T follicular helper cell (primary cell): ENCODE measurements at regions not wholly inside any gene's neighbourhood (a gene's known extent, or its start where the extent isn't known, plus 50 kb on each side); places are given as distances from the start of the nearest gene placed in this dataset.
"Not testable (repeated sequence)": the region's sequence is repeated elsewhere in the genome, so short reads cannot be mapped to it uniquely, and the experiment has no call there.

Experiments
- DNase-seq: peaks from one replicate; pipeline ENCODE4 v3.0.0-alpha.2; 2020; ENCODE audit warnings: low read depth

DNA sequence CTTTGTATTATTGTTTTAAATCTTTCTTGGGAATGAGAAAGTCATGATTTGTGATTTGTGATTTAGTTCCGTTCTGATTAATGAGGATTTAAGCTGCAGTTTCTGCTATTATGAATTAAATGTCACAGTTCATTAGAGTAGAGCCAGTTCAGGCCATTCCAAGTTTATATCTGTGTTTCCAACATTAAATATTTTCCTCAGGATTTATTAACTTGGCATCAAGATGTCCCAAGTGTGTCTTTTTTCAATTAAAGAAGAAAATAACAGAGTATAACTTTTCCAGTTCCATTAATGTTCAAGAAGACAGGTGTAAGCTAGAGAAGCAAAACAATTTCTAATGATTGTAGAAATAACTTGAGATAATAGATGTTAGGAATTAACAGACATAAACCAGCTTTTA lies 1183.2 kb upstream of the CELF2 start:
- DNase-seq, result no peak

DNA sequence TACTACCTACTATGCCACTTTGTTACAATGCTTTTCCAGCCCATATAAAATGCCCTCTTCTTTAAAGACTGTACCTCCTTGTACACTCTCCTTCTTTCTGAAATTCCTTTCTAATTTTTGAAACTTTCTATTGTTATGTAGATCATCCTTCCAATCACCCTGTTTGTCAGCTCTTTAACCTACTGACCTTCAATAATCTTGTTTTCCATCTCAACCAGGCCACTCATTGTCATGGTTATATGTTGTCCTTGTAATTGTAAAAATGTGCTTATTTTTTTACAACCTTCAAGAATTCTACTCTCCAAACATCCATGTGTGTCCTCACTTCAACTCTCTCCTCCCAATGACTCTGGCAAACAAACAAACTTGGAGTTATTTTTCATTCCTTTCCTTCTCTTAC lies 1172.6 kb upstream of the CELF2 start:
- no peak for DNase-seq

DNA sequence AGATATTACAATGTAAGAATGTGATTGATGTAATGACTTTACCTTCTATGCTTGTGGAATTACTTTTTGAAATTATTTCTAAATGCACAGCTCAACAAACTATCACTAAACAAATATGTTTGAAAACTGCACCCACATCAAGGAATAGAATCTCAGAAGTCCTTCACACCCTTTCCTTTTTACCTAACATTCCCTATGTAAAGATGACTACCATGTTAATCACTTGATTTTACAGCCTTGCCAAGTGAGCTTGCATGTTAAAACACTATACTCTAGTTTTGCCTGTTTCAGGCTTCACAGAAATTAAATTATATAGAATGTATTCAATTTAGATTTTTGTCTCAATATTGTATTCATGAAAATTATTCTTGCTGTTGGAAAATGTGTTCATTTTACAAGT lies 1169.4 kb upstream of the CELF2 start:
- no peak for DNase-seq

DNA sequence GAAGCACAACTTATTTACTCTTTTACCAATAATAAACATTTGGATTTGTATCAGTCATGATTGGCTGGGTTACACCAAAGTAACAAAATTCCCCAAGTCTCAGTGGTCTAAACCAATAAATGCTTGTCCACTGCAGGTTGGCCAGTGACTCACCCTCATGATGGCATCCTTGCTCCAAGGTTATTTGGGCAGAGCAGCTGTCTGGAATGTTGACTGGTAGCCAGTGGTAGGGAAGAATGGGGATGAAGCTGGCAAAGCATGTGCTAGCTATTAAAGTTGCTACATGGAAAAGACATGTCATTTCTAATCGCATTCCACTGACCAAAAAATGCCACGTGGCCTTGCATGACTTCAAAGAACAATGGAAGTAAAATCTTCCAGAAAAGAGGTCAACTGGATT lies 1168.7 kb upstream of the CELF2 start:
- DNase-seq, result no peak

DNA sequence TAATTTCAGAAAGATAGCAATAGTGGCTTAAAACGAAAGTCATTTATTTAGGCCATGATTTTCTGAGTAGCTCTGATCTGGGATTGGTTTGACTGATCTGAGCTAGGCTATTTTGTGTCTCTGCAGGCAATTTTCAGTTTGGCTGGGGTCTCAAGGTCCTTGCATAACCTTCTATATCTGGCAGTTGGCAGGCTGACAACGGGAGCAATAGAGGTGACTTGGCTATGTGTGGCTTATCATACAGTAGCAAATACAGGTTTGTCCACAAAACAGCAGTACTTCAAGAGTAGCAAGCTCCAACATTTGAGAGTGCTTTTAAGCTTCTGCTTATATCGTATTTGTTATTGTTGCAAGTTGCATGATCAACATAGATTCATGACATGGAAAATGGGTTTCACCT lies 1167.3 kb upstream of the CELF2 start:
- no peak for DNase-seq

DNA sequence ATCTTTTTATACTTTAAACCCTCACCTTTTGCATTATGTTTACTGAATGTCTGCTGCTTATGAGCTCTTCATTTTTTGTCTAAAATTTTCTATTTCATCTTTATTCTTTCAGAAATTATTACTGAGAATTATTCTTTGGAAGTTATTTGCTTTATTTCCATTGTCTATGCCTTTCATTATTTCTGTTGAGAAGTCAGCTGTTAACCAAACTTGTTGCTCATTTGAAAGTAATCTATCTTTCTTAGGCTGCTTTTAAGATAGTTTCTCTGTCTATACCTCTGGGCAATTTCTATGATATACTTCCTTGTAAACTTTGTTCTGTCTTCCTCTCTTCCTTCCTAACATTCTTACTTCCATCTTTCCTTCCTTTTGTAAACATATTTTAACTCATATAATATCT lies 1165.9 kb upstream of the CELF2 start:
- DNase-seq, result no peak

DNA sequence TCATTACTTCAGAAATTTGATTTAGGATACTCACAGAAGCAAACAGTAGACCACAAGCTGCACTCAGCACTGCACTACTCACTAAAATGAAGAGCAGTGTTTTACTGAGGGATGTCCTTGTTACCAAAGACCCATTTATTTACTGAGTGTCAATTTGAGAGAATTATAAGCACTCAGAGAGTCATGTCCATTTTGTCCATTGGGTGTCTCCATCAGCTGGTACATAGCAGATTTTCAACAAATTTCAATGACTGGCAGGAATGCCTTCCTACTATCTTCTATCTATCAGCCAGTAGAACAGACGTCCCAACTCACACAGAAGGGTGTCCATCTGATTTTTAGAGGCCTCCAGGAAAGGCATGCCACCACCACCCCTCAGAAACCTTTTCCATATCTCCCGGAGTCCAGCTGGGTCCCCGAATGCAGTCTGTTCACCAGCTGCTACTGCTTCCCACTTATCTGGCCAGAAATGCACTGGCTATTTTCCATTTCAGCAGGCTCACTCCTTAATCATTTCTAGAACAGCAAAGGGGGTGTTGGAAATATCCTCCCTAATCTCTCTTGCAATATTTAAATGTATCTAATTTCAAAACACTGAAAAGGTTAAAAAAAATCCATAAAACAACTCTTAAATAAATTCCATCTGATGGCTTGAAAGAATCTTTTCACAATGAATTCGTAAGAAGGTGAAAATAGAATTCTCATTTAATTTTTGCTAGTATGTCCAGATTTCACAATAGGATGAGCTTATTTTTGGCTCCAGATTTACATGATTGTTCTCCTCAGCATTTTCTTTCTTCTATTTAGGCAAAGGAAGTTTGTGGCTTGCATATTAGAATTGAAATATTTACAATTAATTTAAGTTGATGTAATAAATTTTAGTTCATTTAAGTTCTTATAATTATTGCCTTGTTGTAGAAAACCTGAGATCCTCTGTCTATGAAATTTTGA lies 1164.0 kb upstream of the CELF2 start:
- DNase-seq, result no peak

DNA sequence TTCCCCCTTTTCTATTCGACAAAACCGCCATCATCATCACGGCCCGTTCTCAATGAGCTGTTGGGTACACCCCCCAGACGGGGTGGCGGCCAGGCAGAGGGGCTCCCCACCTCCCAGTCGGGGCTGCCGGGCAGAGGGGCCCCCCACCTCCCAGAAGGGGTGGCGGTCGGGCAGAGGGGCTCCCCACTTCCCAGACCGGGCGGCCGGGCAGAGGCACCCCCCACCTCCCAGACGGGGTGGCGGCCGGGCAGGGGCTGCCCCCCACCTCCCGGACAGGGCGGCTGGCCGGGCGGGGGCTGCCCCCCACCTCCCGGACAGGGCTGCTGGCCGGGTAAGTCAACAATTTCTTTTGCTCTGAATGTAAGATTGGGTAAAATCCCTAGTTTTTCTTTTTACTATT lies 1162.2 kb upstream of the CELF2 start:
- not testable (repeated sequence) for DNase-seq

DNA sequence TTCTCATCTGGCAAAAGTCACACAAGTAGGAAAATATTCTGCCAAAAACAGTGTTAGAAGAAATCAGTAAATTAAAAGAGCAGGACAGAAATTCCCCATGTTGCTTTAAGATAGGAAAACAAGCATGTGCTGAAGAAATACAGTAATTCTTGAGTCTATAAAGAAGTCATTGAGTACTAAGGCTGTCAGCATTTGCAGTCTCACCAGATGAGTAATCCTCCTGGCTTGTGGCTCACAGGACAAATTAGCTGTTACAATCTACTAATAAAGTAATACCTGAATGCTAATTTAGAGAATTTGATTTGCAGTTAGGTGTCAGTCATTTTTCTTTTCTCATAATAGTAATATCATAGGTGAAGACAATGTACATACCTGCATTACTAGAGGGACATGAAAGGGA lies 1158.9 kb upstream of the CELF2 start:
- no peak for DNase-seq

DNA sequence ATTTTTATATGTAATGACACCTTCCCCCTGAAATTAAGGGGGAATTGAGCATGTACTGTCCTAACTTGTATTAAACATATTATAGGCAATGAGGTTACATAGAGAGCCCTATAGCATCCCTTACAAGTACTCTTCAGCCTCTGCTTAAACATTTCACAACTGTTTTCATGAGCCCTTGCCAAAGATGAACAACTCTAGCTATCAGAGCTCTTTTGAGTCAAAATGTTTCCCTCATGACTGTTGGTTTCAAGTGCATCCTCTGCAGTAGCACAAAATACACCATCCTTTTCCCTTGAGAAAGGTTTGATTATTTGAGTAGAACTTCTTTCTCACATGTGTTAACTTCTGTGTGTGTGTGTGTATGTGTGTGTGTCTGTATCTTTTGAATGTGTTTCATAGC lies 1157.6 kb upstream of the CELF2 start:
- DNase-seq, result no peak

DNA sequence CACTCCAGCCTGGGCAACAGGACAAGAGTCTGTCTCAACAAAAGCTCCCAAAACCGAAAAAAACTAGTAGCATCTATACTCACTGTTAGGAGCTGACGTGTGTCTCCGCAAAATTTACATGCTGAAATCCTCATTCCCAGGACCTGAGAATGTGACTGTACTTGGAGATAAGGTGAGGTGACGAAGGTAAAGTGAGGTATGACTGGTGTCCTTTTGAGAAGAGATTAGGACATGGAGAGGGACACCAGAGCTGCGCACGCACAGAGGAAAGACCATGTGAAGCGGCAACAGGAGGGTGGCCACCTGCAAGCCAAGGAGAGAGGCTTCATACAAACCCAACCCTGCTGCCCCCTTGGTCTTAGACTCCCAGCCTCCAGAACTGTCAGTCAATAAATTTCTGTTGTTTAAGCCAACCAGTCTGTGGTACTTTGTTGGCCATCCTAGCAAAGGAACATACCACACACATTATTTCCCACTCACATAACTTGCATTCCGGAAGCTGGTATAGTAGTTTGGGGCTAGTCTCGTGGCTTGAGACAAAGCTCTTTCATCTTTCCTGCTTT lies 1154.0 kb upstream of the CELF2 start:
- no peak for DNase-seq

DNA sequence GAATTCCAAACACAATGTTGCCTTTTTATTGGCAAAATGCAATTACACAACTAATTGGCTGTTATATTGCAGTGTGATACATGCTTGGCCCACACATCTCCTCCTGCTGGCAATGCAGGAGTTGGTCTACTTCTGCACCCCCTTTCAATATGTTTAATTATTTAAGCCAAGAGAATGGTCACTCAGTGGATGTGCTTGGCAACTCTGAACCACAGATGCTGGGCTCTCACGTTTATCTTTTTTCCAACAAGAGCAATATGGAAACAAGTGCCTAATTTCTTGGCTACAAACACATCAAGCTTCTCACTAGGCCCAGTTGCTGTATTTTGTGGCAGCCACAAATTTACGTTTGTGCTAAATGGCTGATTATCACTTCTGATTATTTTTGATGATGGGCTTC lies 1149.2 kb upstream of the CELF2 start:
- no peak for DNase-seq

DNA sequence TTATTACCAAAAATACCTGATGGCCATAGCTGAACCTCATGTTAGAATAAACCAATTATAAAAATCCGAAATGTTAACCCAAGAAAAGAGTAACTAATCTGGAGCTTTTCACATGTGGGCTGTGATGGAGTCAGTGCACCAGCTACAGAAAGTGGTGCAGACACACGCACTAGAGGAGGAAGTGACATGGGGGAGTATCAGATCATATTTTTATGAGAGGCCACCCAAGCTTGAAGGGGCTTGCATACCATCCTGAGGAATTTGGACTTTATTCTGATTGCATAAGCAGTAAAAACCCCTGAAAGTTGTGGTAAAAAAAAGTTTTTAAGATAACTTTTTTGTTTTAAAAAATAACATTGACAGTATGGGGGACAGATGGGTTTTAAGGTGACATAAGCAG lies 1148.5 kb upstream of the CELF2 start:
- DNase-seq, result no peak

DNA sequence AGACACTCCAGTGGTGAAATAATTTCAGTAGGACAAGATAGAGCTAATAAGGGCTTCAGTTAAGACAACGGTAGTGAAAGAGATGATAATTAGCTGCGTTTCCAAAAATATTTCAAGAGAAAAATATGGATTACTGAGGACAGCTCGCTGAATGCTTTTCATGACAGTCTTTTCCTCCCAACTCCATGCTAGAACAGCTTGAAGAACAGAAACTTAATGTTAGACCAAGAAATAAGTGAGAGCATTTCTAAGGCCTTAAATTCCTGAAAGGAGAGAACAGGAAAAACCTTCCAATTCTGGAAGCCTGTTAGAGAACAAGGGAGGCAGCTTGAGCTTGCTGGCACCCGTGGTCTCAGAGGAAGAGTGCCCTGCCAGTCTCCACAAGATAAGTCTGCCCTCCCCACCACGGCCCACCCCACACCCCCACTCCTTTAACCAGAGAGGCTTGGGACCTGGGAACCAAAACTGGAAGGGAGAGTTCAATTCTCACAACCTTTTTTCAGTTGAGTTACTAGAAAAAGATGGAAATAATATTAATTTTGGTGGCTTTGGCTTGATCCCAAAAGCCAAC lies 1148.0 kb upstream of the CELF2 start:
- no peak for DNase-seq

DNA sequence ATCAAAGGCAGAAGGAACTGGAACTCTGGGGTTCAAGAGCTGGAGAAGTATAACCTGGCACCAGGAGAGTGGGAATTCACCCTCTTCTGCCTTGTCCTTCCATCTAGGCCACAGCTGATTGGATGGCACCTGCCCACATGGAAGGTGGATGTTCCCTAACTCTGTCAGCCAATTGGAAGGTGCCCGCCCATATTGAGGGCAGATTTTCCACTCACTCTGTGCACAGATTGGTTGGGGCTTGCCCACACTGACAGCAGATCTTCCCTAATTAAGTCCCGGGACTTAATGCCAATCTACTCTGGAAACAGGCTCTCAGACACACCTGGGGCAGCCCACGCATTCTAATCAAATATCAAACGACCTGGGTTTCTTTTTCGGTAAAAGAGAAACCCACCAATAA lies 1142.3 kb upstream of the CELF2 start:
- no peak for DNase-seq

DNA sequence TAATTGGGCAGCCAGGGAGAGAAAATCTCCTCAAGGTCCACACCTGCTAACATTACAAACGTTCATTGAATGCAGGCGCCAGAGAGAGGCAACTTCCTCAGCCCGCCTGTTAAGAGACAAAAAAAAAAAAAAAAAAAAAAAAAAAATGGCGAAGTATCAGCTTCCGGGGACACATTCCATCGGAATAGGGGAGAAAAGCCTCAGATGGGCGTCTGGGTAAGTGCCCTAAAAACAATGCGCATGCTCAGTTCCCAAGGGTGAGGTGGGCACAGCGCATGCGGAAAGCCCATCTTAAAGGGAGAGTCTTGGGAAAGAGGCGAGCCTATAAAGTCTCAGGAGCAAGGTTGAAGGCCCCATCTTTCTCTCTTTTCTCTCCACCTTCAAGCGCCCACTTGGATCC lies 1139.7 kb upstream of the CELF2 start:
- DNase-seq, result no peak

DNA sequence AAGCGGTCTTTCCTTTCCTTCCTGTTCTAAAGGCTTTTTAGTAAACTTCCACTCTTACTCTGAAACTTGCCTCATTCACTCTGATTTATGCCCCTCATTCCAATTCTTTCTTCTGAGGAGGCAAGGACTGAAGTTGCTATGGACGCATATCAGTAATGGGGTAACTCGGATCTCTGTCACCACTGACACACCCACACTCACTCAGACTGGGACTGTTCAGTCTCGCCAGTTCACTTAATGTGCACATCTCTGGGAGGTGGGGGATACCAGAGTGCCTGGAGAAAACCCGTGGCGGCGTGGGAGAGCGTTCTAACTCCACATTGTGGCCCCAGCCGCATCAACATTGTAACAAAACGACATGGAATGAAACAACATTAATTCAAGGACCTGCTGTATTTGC lies 1139.3 kb upstream of the CELF2 start:
- no peak for DNase-seq

DNA sequence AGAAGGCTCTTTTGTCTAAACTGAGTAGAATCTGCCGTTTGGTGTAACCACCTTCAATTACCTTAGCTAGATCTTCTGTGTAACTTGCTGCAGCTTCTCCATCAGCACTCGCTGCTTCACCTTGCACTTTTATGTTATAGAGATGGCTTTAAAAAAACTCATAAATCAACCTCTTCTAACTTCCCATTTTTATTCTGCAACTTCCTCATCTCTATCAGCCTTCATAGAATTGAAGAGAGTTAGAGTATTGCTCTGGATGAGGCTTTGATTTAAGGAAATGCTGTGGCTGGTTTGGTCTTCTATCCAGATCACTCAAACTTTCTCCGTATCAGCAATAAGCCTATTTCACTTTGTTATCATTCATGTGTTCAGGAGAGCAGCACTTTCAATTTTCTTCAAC lies 1131.9 kb upstream of the CELF2 start:
- DNase-seq, result no peak

DNA sequence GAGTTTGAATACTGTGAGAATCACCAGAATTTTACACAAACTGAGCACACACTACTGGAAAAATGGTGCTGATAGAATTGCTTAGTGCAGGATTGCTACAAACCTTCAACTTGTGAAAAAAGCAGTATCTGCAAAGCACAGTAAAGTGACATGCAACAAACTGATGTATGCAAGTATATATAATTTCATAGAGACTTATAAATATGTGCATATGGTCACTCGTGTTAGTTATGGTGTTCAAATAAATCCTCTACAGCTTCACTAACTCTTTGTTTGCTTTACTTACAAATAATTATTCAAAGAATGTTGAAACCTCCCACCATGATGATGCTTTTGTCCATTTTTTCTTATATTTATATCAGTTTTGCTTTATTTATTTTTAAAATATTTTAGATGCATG lies 1130.9 kb upstream of the CELF2 start:
- no peak for DNase-seq

DNA sequence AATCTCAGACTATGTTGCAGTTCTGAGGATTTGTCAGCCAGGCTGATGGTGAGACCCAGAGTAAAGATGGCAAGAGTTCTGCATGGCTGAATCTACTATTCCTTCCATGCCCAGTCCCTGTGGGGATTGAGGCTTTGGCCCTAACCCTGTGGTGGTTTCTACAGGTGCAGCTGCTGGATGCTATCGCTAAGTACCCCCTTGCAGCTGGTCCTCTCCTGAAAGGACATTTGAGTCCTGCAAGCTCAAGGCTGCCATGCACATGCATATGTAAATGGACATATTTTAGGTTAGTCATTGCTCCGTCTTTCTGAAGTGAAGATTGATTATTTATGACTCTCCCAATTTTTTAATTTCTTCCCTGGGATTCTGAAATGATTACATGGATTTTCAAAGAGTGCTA lies 1122.2 kb upstream of the CELF2 start:
- no peak for DNase-seq

DNA sequence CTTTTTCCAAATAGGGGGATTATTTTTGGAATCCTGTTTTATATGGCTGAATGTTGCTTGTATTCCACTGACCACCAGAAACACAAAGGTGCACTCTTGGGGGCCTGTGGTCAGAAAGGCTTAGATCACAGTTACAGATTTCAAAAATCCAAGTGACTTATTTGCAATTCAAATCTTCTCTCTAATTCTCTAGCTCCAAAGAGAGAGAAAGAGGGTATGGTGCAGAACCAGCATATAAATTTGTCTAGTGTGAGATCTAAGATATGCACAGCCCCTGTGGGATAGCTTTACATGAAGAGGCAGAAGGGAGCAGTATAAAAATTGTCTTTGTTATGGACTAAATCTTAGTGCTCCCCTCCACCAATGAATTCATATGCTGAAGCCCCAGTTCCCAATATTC lies 1121.7 kb upstream of the CELF2 start:
- DNase-seq, result no peak

DNA sequence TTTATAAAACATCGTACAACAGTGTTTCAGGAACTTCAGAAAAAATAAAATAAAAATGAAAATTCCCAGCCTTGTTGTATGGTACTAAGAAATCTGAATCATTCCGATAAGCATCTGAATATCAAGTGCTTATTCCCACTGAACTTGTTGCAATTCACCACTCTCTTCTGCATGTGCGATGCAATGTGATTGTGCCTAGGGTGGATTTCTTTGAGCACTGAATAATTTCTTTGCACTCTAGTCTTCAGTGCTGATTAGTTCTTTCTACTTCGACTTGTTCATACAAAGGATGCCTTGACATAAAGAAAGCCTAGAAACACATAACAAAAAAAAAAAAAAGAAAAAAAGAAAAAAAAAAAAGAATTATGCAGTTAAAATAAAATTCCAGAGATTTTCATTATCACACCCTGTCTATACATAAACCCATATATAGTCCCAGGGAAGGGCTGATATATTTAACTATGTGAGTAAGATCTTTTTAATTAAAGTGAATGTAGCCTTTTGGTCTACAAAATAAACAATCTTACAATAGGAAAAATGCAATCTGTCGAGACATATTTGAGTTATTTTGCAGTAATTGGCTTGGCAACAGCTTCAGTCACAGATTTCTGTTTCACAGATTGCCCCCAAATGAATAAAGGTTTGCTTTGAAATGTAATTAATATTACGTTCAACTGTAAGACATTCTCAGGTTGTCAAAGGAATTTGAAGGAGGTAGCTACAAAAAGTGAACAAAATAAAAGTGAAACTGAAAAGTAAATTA lies 1118.9 kb upstream of the CELF2 start:
- no peak for DNase-seq

DNA sequence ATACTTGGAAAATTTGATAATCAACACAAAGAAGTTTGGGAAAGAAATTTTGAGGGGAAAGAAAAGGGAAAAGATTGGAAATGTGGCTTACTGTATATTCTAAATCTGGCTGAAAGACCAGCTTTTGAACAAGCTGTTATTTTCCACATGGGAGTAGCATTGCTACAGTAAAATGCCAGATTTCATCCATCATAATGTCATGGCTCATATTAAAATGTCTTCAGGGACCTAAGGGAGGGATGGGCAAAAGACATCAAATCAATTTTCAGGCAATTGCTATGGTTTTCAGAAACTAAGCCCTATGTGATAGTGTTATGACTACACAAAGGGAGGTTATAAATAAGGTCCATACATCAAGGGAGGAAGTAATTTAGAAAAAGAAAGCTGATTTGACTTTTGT lies 1116.9 kb upstream of the CELF2 start:
- no peak for DNase-seq
